ENCODE measurements at regions not wholly inside any gene's neighbourhood (a gene's known extent, or its start where the extent isn't known, plus 50 kb on each side); places are given as distances from the start of the nearest gene placed in this dataset.
"Not testable (repeated sequence)": the region's sequence is repeated elsewhere in the genome, so short reads cannot be mapped to it uniquely, and the experiment has no call there.

GRCh38 chr20:53681352-53682212 is 87.9 kb upstream of the ZNF217 start:
- DNase-seq: no peak

- DNase-seq: no peak
Measured at GRCh38 chr20:53679597-53680309, 86.1 kb upstream of the ZNF217 start.

- DNase-seq: no peak
Measured at GRCh38 chr20:53678990-53679596, 85.5 kb upstream of the ZNF217 start.

GRCh38 chr20:53678315-53678989 is 84.8 kb upstream of the ZNF217 start:
- DNase-seq: no peak

- DNase-seq: no peak
Measured at GRCh38 chr20:53677447-53678314, 84.0 kb upstream of the ZNF217 start.

- DNase-seq: no peak
Measured at GRCh38 chr20:53676987-53677386, 83.3 kb upstream of the ZNF217 start.

DNA sequence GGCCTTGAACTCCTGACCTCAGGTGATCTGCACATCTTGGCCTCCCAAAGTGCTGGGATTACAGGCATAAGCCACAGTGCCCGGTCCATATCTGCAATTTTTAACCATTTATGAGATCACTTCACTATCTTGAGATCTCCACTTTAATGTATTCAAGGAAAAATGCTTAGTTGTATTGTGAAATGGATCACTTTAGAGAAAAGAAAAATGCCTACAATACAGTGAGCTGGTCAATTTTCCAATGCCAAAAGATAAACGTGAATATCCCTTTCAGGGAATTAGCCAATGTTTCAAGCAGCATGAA is 82.8 kb upstream of the ZNF217 start:
- DNase-seq: no peak

- no peak for DNase-seq
Measured at GRCh38 chr20:53672484-53673129, 79.0 kb upstream of the ZNF217 start.

DNA sequence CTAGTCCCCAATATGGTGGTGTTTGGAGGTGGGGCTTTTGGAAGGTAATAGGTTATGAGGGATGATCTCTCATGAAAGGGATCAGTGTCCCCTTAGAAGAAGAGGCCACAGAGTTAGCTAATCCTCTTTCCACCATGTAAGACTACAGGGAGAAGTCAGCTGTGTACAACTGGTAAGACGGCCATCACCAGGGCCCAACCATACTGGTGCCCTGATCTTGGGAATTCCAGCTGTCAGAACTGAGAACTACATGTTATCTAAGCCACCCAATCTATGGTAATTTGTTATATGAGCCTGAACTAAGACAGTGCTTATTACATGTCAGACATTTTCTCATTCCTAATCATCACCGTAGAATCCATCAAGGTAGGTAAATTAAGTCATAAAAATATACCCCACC is 77.7 kb upstream of the ZNF217 start:
- DNase-seq: no peak

- DNase-seq: not testable (repeated sequence)
Measured at GRCh38 chr20:53669517-53670313, 76.1 kb upstream of the ZNF217 start.

DNA sequence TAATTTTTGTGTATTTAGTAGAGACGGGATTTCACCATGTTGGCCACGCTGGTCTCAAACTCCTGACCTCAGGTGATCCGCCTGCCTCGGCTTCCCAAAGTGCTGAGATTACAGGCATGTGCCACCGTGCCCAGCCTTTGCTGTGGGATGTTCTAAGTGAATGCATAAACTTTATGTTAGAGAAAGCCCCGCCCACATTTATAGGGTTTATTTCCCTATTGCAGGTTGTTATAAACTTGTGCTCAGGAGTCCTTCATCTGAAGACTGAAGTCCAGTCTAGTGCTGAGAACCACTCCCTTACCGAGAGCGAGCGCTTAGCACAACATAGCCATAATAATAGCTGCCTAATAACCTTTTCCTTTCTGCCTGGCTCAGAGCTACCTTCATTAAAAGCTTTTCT is 75.4 kb upstream of the ZNF217 start:
- DNase-seq: no peak

- no peak for DNase-seq
Measured at GRCh38 chr20:53666144-53666543, 72.5 kb upstream of the ZNF217 start.

GRCh38 chr20:53664121-53664520 is 70.5 kb upstream of the ZNF217 start:
- no peak for DNase-seq

GRCh38 chr20:53663521-53663920 is 69.9 kb upstream of the ZNF217 start:
- not testable (repeated sequence) for DNase-seq

- DNase-seq: no peak
Measured at GRCh38 chr20:53662595-53662994, 69.0 kb upstream of the ZNF217 start.

- no peak for DNase-seq
Measured at GRCh38 chr20:53660947-53661381, 67.3 kb upstream of the ZNF217 start.

GRCh38 chr20:53660078-53660909 is 66.7 kb upstream of the ZNF217 start:
- DNase-seq: peak; percentile 17

- DNase-seq: no peak
Measured at GRCh38 chr20:53658973-53659372, 65.3 kb upstream of the ZNF217 start.

DNA sequence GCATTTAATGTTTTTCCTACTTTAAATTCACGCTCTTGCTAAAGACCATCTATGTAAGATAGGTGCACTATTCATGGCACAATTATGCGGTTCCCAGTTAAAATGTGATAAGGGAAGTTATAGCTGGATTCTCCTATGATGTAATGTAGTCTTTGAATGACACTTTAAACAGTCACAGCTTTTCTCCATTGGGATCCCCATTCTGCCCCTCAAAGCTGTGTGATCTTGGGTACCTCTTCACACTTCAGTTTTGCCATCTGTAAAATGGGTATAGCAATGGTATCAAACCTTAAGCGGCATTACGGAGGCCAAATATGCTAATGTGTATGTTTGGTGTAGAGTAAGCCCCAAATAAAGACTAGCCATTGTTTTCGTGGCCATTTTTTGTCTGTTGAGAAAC is 64.7 kb upstream of the ZNF217 start:
- DNase-seq: no peak

- no peak for DNase-seq
Measured at GRCh38 chr20:53657732-53658131, 64.1 kb upstream of the ZNF217 start.

Data from activated CD4-positive, alpha-beta T cell treated with anti-CD3 and anti-CD28 coated beads, Interleukin-2, amount 50 U/mL, for 1 hour (primary cell).